SK-N-SH (cell line): ENCODE measurements at regions not wholly inside any gene's neighbourhood (a gene's known extent, or its start where the extent isn't known, plus 50 kb on each side); places are given as distances from the start of the nearest gene placed in this dataset.

Experiments used
- CTCF ChIA-PET: fragments of 300-600, 350-600 bp; formaldehyde crosslinking; extraction: SDS; loops from one replicate; lab custom pipeline; 2021; lab: Yijun Ruan, JAX
- POLR2A ChIA-PET: fragments of 350-600 bp; sonication (Branson Sonifier 250); formaldehyde crosslinking; extraction: SDS; loops from one replicate; lab custom pipeline; 2020; ENCODE audit warnings: antibody characterized with exemption, inconsistent platforms; lab: Yijun Ruan, JAX
- DNase-seq: peaks from one replicate; pipeline ENCODE4 v3.0.0; 2012
- H2AFZ ChIP-seq: fragments of 200-600 bp; sonication (generic); 2 replicates; pipeline ENCODE4 v1.8.1; 2016; ENCODE audit warnings: antibody characterized with exemption, mild to moderate bottlenecking, low read depth
- H3F3A ChIP-seq: fragments of 200-600 bp; sonication (generic); replicated peaks from 2 replicates; pipeline ENCODE3; 2016; ENCODE audit warnings: antibody characterized with exemption, mild to moderate bottlenecking; ENCODE audit not compliant: insufficient read depth
- H3K27ac ChIP-seq, 2 experiments: fragments of 200-500 bp in 1 of 2; fragments of 200-600 bp in 1 of 2; sonication (Bioruptor generic) in 1 of 2; sonication (generic), shearing (Covaris generic) in 1 of 2; 2 replicates each; pipeline versions ENCODE4 v1.5.1 to v1.6.1; 2014 to 2016; ENCODE audit warnings: low read depth in 2 of 2, inconsistent platforms in 1 of 2, low read length in 1 of 2, mild to moderate bottlenecking in 1 of 2, mixed read lengths in 1 of 2
- H3K27me3 ChIP-seq: fragments of 200-600 bp; sonication (generic), shearing (Covaris generic); 2 replicates; pipeline ENCODE4 v1.6.1; 2016; ENCODE audit warnings: mixed run types; ENCODE audit not compliant: insufficient read depth
- H3K36me3 ChIP-seq, 2 experiments: fragments of 200-500 bp in 1 of 2; fragments of 200-600 bp in 1 of 2; sonication (Bioruptor generic) in 1 of 2; sonication (generic) in 1 of 2; replicated peaks in 1 of 2; 2 replicates each; pipeline versions ENCODE3 to v1.5.1; 2014 to 2016; ENCODE audit warnings: low read length in 1 of 2, mild to moderate bottlenecking in 1 of 2; ENCODE audit not compliant: insufficient read depth in 2 of 2, control insufficient read depth in 1 of 2
- H3K4me1 ChIP-seq, 2 experiments: fragments of 200-500 bp in 1 of 2; fragments of 200-600 bp in 1 of 2; sonication (Bioruptor generic) in 1 of 2; sonication (generic), shearing (Covaris generic) in 1 of 2; 2 replicates each; pipeline versions ENCODE4 v1.5.1 to v1.6.1; 2014 to 2016; ENCODE audit warnings: low read depth in 1 of 2, low read length in 1 of 2, mixed run types in 1 of 2; ENCODE audit not compliant: insufficient read depth in 2 of 2, control insufficient read depth in 1 of 2
- H3K4me2 ChIP-seq: fragments of 200-600 bp; sonication (generic), shearing (Covaris generic); 2 replicates; pipeline ENCODE4 v1.6.1; 2017; ENCODE audit warnings: mixed run types
- H3K4me3 ChIP-seq, 2 experiments: fragments of 200-500 bp in 1 of 2; fragments of 200-600 bp in 1 of 2; sonication (Bioruptor generic) in 1 of 2; sonication (generic), shearing (Covaris generic) in 1 of 2; 2 replicates each; pipeline versions ENCODE4 v1.5.1 to v1.8.1; 2014 to 2016; ENCODE audit warnings: low read depth in 2 of 2, inconsistent platforms in 1 of 2, low read length in 1 of 2, mild to moderate bottlenecking in 1 of 2, mixed read lengths in 1 of 2, moderate library complexity in 1 of 2
- H3K79me2 ChIP-seq: fragments of 200-600 bp; sonication (generic); 2 replicates; pipeline ENCODE4 v1.8.1; 2017; ENCODE audit warnings: mild to moderate bottlenecking; ENCODE audit not compliant: insufficient read depth
- H3K9ac ChIP-seq: fragments of 200-600 bp; sonication (generic); 2 replicates; pipeline ENCODE4 v1.6.1; 2017; ENCODE audit warnings: mixed run types
- H3K9me2 ChIP-seq: fragments of 200-600 bp; sonication (generic); 2 replicates; pipeline ENCODE4 v1.6.1; 2017; ENCODE audit warnings: mixed run types
- H3K9me3 ChIP-seq: fragments of 200-600 bp; sonication (generic); 2 replicates; pipeline ENCODE4 v1.6.1; 2017; ENCODE audit warnings: mixed run types, mild to moderate bottlenecking, moderate library complexity
- H4K20me1 ChIP-seq: fragments of 200-600 bp; sonication (generic); 2 replicates; pipeline ENCODE4 v1.6.1; 2017; ENCODE audit warnings: mild to moderate bottlenecking, mixed run types; ENCODE audit not compliant: insufficient read depth
- EZH2phosphoT487 ChIP-seq: fragments of 200-600 bp; sonication (generic); IDR thresholded peaks from 2 replicates; pipeline ENCODE4 v1.6.1; 2017; ENCODE audit warnings: low read depth, mixed run types, mild to moderate bottlenecking, antibody characterized with exemption, moderate library complexity, borderline replicate concordance
- FOSL2 ChIP-seq: IDR thresholded peaks from 2 replicates; pipeline ENCODE4 v1.4.0; 2012; ENCODE audit warnings: low read depth, mild to moderate bottlenecking, moderate library complexity, borderline replicate concordance
- FOXJ3 ChIP-seq: sonication (generic); formaldehyde crosslinking; IDR thresholded peaks from 2 replicates; pipeline ENCODE4 v1.5.1; 2020; ENCODE audit warnings: mild to moderate bottlenecking, missing genetic modification reagents
- GATA2 ChIP-seq: sonication (generic); formaldehyde crosslinking; IDR thresholded peaks from 2 replicates; pipeline ENCODE4 v1.5.0; 2020; ENCODE audit warnings: mild to moderate bottlenecking, missing genetic modification reagents
- JUND ChIP-seq: IDR thresholded peaks from 2 replicates; pipeline ENCODE4 v1.4.0; 2012
- PBX3 ChIP-seq: IDR thresholded peaks from 2 replicates; pipeline ENCODE4; 2012
- RAD21 ChIP-seq: IDR thresholded peaks from 2 replicates; pipeline ENCODE4 v1.6.1; 2012; ENCODE audit warnings: mild to moderate bottlenecking, low read length
- RCOR1 ChIP-seq: fragments of 150-350 bp; IDR thresholded peaks from 2 replicates; pipeline ENCODE4 v1.6.1; 2017; ENCODE audit warnings: antibody characterized with exemption, low read length
- REST ChIP-seq: IDR thresholded peaks from 2 replicates; pipeline ENCODE4 v1.6.1; 2012; ENCODE audit warnings: mild to moderate bottlenecking, low read depth, low read length, moderate library complexity
- RFX5 ChIP-seq: IDR thresholded peaks from 2 replicates; pipeline ENCODE4 v1.6.1; 2012; ENCODE audit warnings: mild to moderate bottlenecking, improper control_type of control experiment, low read length
- SIN3A ChIP-seq: IDR thresholded peaks from 2 replicates; pipeline ENCODE4 v1.6.1; 2012; ENCODE audit warnings: low read depth, mild to moderate bottlenecking, low read length, moderate library complexity, borderline replicate concordance
- TAF1 ChIP-seq: IDR thresholded peaks from 2 replicates; pipeline ENCODE4 v1.6.1; 2012; ENCODE audit warnings: low read depth, mild to moderate bottlenecking, low read length, moderate library complexity, borderline replicate concordance
- TCF12 ChIP-seq: IDR thresholded peaks from 2 replicates; pipeline ENCODE4 v1.4.0; 2012
- USF2 ChIP-seq: fragments of 150-350 bp; IDR thresholded peaks from 2 replicates; pipeline ENCODE4 v1.6.1; 2017; ENCODE audit warnings: antibody characterized with exemption, low read length, low read depth, borderline replicate concordance
- YY1 ChIP-seq: IDR thresholded peaks from 2 replicates; pipeline ENCODE4 v1.4.0; 2012; ENCODE audit warnings: low read depth, mild to moderate bottlenecking
- WGBS: methylation state at CpG from one replicate; pipeline ENCODE4 v1.1.6; 2017; ENCODE audit warnings: low lambda C conversion rate; 5-methylcytosine and 5-hydroxymethylcytosine counted together
- TF ChIP-seq, protein P1 (sequence below): fragments of 150-350 bp; IDR thresholded peaks from 2 replicates; pipeline ENCODE4 v1.6.1; 2016; ENCODE audit warnings: mild to moderate bottlenecking, low read depth, low read length

DNA sequence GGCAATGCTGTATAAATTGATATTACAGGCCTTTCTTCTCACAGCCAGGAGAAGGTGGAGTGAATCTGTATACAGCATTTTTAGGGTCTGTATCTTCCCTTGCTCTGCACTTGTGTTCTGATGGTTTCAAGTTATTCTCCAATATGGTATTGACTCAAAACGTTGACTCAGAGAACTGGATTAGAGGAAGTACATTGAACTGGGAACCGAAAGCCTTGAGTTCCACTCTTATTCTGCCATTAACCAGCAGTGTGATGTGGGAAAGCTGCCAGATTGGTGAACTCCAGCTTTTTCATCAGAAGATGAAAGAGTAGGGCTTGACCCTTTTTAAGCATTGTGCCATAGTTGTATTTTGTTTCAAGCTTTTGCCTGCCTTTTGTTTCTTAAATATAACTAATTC lies 167.7 kb downstream of the SPRY2 start (continued):
- TF ChIP-seq EZH2phosphoT487 (no peak), JUND (no peak), RCOR1 (no peak), SIN3A (no peak), REST (no peak), TAF1 (no peak), PBX3 (no peak), TCF12 (no peak), FOSL2 (no peak), GATA2 (CRISPR knock-in tag) (no peak), YY1 (no peak), RFX5 (no peak)
- TF ChIP-seq, all 33 proteins: peak for 0

DNA sequence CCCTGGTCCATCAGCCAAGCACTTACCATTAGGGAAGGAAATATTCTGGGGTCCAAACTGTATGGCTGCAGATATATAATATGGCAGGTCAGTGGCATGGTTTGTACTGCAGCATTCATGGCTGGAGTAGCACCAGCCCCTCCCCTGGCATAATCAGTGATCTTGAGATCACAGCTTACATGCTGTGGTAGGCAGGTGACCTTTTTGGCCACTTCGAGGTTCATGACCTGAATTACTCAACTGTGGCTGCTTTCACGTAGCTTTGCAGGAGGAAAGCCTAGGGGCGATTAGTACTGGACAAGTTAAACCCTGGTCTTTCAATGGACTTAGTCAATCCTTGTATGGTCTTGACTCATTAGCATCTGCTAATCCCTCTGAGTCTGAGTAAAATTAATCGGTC lies 169.8 kb downstream of the SPRY2 start:
- ChIA-PET POLR2A (no interaction called here), CTCF (no interaction called here)
- 100% methylated on average over 2 of the region's 4 CpGs for WGBS
- no peak overlapping the region for H3K4me3 ChIP-seq
- H3F3A ChIP-seq = peaks cover 8% of the 10 kb centered on the region
- H2AFZ ChIP-seq = no peak overlapping the region
- H3K27me3 ChIP-seq = no peaks in the 10 kb centered on the region
- H3K27ac ChIP-seq = no peak overlapping the region
- H3K4me1 ChIP-seq = no peaks in the 10 kb centered on the region; a peak in 1 of 4 replicates
- H3K79me2 ChIP-seq = no peaks in the 10 kb centered on the region
- H4K20me1 ChIP-seq = no peaks in the 10 kb centered on the region
- DNase-seq = no peak
- no peaks in the 10 kb centered on the region for H3K36me3 ChIP-seq
- no peak overlapping the region for H3K9ac ChIP-seq
- no peaks in the 10 kb centered on the region for H3K9me3 ChIP-seq
- no peaks in the 10 kb centered on the region for H3K9me2 ChIP-seq
- H3K4me2 ChIP-seq = no peak overlapping the region
- TF ChIP-seq USF2 = no peak
- no peak for TF ChIP-seq YY1
- TF ChIP-seq, protein P1, sequence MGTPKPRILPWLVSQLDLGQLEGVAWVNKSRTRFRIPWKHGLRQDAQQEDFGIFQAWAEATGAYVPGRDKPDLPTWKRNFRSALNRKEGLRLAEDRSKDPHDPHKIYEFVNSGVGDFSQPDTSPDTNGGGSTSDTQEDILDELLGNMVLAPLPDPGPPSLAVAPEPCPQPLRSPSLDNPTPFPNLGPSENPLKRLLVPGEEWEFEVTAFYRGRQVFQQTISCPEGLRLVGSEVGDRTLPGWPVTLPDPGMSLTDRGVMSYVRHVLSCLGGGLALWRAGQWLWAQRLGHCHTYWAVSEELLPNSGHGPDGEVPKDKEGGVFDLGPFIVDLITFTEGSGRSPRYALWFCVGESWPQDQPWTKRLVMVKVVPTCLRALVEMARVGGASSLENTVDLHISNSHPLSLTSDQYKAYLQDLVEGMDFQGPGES = no peak
- no peak for TF ChIP-seq PBX3
- no peak for TF ChIP-seq FOXJ3
- TF ChIP-seq RAD21 = no peak
- no peak for TF ChIP-seq REST
